ENCODE measurements at regions not wholly inside any gene's neighbourhood (a gene's known extent, or its start where the extent isn't known, plus 50 kb on each side); places are given as distances from the start of the nearest gene placed in this dataset.
"Not testable (repeated sequence)": the region's sequence is repeated elsewhere in the genome, so short reads cannot be mapped to it uniquely, and the experiment has no call there.

DNA sequence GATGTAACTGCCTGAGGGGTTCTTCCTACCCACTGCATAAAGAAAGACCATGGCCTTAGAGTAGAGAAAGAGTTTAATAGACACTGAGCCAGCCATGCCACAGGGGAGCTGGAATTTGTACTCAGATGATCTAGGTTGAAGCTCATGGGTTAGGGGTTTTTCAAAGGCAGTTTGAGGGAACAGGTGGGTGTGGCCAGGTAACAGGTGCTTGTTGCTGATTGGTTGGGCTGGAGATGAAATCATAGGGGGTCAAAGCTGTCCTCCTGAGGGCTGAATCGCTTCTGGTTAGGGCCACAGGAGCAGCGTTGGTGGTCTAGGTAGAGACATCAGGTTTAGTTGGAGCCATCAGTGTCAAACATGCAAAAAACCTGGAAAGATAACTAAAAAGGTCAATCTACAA is 59.2 kb upstream of the CSNK1A1L start:
- no peak for DNase-seq (ENCODE audit: low read depth)

DNA sequence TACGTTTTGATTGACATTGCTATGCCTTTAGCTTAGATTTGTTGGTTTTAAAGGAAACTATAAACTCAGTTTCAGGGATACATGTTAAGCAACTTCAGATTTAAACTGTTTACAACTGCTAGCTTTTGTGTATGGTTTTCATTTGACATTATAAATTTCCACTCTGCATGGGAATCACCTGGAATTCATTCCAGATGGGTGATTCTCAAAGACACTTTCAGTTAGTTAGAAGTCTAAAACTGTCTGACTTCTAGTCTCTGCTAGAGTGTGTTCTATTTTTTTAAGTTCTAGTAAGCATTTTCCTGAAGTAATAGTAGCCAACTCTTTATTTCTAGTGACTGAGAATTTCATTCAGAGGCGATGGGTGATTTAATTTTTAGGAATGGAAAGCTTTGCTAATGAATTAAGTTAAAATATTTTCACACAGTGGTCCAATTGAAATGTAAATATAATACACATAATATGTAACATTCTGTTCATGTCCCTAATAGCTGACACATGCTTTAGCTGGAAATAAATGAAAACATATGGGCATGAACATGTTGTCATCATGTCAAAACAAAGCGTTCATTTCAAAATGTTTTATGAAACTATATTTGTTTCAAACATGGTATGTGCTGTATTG is 58.3 kb upstream of the CSNK1A1L start:
- DNase-seq (ENCODE audit: low read depth), result no peak

DNA sequence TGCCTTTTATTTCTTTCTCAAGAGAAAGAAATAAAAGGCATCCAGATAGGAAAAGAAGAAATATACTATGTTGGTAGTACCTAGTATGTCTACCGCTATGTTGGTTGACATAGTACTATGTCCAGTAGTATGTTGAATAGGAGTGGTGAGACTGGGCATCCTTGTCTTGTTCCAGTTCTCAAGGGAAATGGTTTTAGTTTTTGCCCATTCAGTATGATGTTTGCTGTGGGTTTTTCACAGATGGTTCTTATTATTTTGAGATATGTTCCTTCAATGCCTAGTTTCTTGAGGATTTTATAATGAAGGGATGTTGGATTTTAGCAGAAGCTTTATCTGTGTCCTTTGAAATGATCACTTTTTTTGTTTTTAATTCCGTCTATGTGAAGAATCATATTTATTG is 53.0 kb upstream of the CSNK1A1L start:
- no peak for DNase-seq (ENCODE audit: low read depth)

DNA sequence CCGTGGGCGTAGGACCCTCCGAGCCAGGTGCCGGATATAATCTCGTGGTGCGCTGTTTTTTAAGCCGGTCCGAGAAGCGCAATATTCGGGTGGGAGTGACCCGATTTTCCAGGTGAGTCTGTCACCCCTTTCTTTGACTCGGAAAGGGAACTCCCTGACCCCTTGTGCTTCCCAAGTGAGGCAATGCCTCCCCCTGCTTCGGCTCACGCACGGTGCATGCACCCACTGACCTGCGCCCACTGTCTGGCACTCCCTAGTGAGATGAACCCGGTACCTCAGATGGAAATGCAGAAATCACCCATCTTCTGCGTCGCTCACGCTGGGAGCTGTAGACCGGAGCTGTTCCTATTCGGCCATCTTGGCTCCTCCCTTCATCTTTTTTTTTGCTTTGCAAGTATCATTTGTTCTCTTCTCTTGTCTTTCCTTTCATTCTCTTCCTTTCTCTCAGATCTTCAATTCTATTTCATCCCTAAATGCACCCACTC is 50.2 kb upstream of the CSNK1A1L start:
- not testable (repeated sequence) for DNase-seq (ENCODE audit: low read depth)
